Endodermal cell (in vitro differentiated cells): ENCODE measurements at regions not wholly inside any gene's neighbourhood (a gene's known extent, or its start where the extent isn't known, plus 50 kb on each side); places are given as distances from the start of the nearest gene placed in this dataset.

Source experiments
- DNase-seq: peaks from one replicate; pipeline ENCODE4 v3.0.0-alpha.2; 2017
- H3K27ac ChIP-seq: 2 replicates; pipeline ENCODE4 v1.5.1; 2013; ENCODE audit warnings: mild to moderate bottlenecking, low read depth, low read length, moderate library complexity
- H3K27me3 ChIP-seq: 2 replicates; pipeline ENCODE4 v1.6.1; 2013; ENCODE audit warnings: mild to moderate bottlenecking, low read length, moderate library complexity; ENCODE audit not compliant: insufficient read depth, control insufficient read depth, poor library complexity, severe bottlenecking
- H3K36me3 ChIP-seq: 2 replicates; pipeline ENCODE4 v1.7.0; 2013; ENCODE audit warnings: mild to moderate bottlenecking, low read length, moderate library complexity; ENCODE audit not compliant: control insufficient read depth, insufficient read depth
- H3K4me1 ChIP-seq: one replicate; pipeline ENCODE4 v1.7.0; 2013; ENCODE audit warnings: low read length; ENCODE audit not compliant: control insufficient read depth, insufficient read depth
- H3K4me3 ChIP-seq: 2 replicates; pipeline ENCODE4 v1.5.1; 2013; ENCODE audit warnings: mild to moderate bottlenecking, low read length, moderate library complexity
- H3K9ac ChIP-seq: 2 replicates; pipeline ENCODE4 v1.6.1; 2013; ENCODE audit warnings: mild to moderate bottlenecking, low read length, moderate library complexity; ENCODE audit not compliant: poor library complexity, severe bottlenecking; ENCODE audit errors: extremely low read depth
- H3K9me3 ChIP-seq: 2 replicates; pipeline ENCODE4 v1.6.1; 2013; ENCODE audit warnings: mild to moderate bottlenecking, low read length, moderate library complexity; ENCODE audit not compliant: control insufficient read depth
- H3K27ac Mint-ChIP-seq: 2 replicates; pipeline ENCODE4 v1.8.0; 2020; ENCODE audit warnings: mixed read lengths
- H3K27me3 Mint-ChIP-seq: 2 replicates; pipeline ENCODE4 v1.8.0; 2021; ENCODE audit warnings: mild to moderate bottlenecking, mixed read lengths; ENCODE audit not compliant: insufficient read depth
- H3K36me3 Mint-ChIP-seq: 2 replicates; pipeline ENCODE4 v1.8.0; 2020; ENCODE audit warnings: low read depth, mixed read lengths
- H3K4me1 Mint-ChIP-seq: 2 replicates; pipeline ENCODE4 v1.8.0; 2020; ENCODE audit warnings: mixed read lengths
- H3K4me3 Mint-ChIP-seq: 2 replicates; pipeline ENCODE4 v1.8.0; 2020; ENCODE audit warnings: mild to moderate bottlenecking, moderate library complexity, mixed read lengths
- H3K9me3 Mint-ChIP-seq: 2 replicates; pipeline ENCODE4 v1.8.0; 2020; ENCODE audit warnings: mild to moderate bottlenecking, mixed read lengths
- WGBS, 2 experiments: methylation state at CpG; one replicate each; pipeline versions ENCODE4 v1.1.5 to v1.1.7; 2013; ENCODE audit warnings: missing lambda C conversion rate in 2 of 2, mixed read lengths in 1 of 2; ENCODE audit not compliant: insufficient coverage in 1 of 2, insufficient read length in 1 of 2; 5-methylcytosine and 5-hydroxymethylcytosine counted together
- TF ChIP-seq, protein P1 (sequence below): fragments of 200-600 bp; sonication (generic); conservative IDR thresholded peaks from 2 replicates; pipeline ENCODE4 v1.5.0; 2021; ENCODE audit warnings: antibody characterized with exemption, mild to moderate bottlenecking

DNA sequence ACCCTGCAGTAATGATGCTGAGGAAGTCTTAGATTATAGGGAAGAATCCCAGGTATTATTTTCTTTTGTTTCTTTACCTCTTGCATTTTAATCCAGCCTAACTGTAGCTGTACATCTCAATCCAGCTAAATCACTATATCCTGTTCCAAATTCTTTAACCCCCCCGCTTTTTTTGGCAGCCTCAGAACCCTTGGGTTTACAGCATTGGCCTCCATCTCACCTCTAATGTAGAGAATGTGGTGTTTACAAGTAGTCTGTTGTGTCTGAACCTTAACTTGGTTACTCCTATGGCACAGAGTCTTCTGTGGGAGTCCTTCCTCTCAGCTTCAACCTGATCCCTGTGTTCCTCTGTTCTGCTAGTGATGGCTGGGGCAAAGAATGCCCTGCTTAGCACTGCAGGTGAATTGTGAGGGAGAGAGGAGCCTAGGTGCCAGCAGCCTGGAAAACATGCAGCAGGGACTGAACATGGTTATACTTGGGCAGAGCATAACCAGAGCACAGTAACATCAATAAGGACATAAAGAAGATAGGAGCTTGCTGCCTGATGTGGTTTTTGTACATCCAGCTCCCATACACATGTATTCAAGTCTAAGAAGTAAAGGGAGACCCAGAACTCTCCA is 130.2 kb downstream of the FAM124B start:
- no peaks in the 10 kb centered on the region for H3K36me3 Mint-ChIP-seq
- H3K9ac ChIP-seq = no peak overlapping the region
- 94% methylated on average over 1 of the region's 1 CpG; no CpG with 5 or more reads in 1 of the 2 experiments for WGBS, 2 experiments

DNA sequence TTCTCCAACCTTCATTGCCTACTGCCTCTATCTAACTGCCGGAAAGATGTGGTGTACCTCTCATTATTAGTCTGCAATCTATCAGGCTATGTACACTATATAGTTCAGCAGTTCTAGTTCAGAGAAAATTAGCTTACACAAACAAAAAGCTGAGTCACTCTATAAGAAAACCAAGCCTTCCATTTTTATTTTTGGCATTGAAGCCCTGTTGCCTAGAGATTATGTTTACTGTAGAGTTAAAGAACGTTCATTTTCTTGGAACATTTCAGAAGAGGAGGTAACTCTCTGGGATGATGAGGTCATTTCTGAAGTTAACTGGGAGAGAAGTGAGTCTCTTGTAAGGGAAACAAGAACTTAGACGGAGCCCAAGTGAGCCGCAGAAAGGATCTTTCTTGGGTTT is 133.5 kb downstream of the FAM124B start:
- Mint-ChIP-seq H3K36me3 (no peaks in the 10 kb centered on the region), H3K4me3 (no peak overlapping the region), H3K4me1 (peaks cover 30% of the 10 kb centered on the region), H3K9me3 (no peaks in the 10 kb centered on the region), H3K27me3 (no peaks in the 10 kb centered on the region), H3K27ac (no peak overlapping the region)
- Histone ChIP-seq H3K9me3 (no peaks in the 10 kb centered on the region), H3K4me1 (no peaks in the 10 kb centered on the region), H3K9ac (no peak overlapping the region), H3K27me3 (no peaks in the 10 kb centered on the region), H3K27ac (no peak overlapping the region), H3K4me3 (no peak overlapping the region), H3K36me3 (no peaks in the 10 kb centered on the region)
- DNase-seq = no peak
- TF ChIP-seq, protein P1, sequence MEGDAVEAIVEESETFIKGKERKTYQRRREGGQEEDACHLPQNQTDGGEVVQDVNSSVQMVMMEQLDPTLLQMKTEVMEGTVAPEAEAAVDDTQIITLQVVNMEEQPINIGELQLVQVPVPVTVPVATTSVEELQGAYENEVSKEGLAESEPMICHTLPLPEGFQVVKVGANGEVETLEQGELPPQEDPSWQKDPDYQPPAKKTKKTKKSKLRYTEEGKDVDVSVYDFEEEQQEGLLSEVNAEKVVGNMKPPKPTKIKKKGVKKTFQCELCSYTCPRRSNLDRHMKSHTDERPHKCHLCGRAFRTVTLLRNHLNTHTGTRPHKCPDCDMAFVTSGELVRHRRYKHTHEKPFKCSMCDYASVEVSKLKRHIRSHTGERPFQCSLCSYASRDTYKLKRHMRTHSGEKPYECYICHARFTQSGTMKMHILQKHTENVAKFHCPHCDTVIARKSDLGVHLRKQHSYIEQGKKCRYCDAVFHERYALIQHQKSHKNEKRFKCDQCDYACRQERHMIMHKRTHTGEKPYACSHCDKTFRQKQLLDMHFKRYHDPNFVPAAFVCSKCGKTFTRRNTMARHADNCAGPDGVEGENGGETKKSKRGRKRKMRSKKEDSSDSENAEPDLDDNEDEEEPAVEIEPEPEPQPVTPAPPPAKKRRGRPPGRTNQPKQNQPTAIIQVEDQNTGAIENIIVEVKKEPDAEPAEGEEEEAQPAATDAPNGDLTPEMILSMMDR = no peak
- WGBS, 2 experiments = 81 to 90% methylated on average over 2 to 4 of the region's 4 CpGs

More for the DNA sequence above, 130.2 kb downstream of the FAM124B start:
- Histone ChIP-seq H3K27me3 (no peaks in the 10 kb centered on the region), H3K27ac (no peak overlapping the region), H3K4me3 (no peak overlapping the region), H3K9me3 (no peaks in the 10 kb centered on the region), H3K4me1 (no peaks in the 10 kb centered on the region), H3K36me3 (no peaks in the 10 kb centered on the region)
- TF ChIP-seq, protein P1 = no peak
- DNase-seq = no peak
- H3K9me3 Mint-ChIP-seq = no peaks in the 10 kb centered on the region
- no peak overlapping the region for H3K27ac Mint-ChIP-seq
- peaks cover 15% of the 10 kb centered on the region for H3K4me1 Mint-ChIP-seq
- H3K27me3 Mint-ChIP-seq = no peaks in the 10 kb centered on the region
- H3K4me3 Mint-ChIP-seq = no peak overlapping the region

DNA sequence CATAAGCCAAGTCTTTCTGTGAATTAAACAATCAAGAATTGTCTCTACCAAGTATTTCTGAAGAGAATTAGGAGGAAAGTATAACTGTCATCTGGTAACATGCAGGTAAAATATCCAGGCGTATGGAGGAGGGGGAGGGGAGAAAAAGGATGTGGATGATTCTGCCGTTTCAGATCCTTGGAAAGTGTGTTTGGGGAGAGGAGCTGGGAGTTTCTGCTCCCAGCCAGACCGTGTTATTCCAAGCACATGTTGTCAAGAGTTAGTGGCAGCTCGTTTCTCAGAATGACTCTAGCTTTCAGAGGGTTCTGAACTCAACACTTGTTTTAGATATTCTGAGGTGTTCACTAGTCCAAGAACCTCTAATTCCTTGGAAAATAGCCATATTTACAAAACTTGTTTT is 137.6 kb downstream of the FAM124B start:
- WGBS, 2 experiments = 66 to 75% methylated on average over 4 of the region's 4 CpGs
- H3K4me1 Mint-ChIP-seq = peaks cover 24% of the 10 kb centered on the region
- no peak overlapping the region for H3K27ac ChIP-seq

More for the DNA sequence above, 137.6 kb downstream of the FAM124B start:
- Mint-ChIP-seq H3K4me3 (no peak overlapping the region), H3K9me3 (no peaks in the 10 kb centered on the region), H3K27me3 (no peaks in the 10 kb centered on the region), H3K36me3 (no peaks in the 10 kb centered on the region), H3K27ac (no peak overlapping the region)
- no peak overlapping the region for H3K4me3 ChIP-seq
- no peaks in the 10 kb centered on the region for H3K4me1 ChIP-seq
- TF ChIP-seq, protein P1 = no peak
- DNase-seq = no peak
- H3K9ac ChIP-seq = no peak overlapping the region
- no peaks in the 10 kb centered on the region for H3K9me3 ChIP-seq
- H3K36me3 ChIP-seq = no peaks in the 10 kb centered on the region
- H3K27me3 ChIP-seq = no peaks in the 10 kb centered on the region
